Activated T-helper 17 cell treated with anti-CD3 and anti-CD28 coated beads, Interleukin-2, amount 50 U/mL, for 72 hours (primary cell): ENCODE measurements at regions not wholly inside any gene's neighbourhood (a gene's known extent, or its start where the extent isn't known, plus 50 kb on each side); places are given as distances from the start of the nearest gene placed in this dataset.

Source experiments
- ATAC-seq: fragments of 150-1000 bp; cut with Tn5 transposase; replicated peaks from 2 replicates; pipeline ENCODE4 v1.10.0; 2021; ENCODE audit warnings: mild to moderate bottlenecking, moderate library complexity
- H3K27ac Mint-ChIP-seq: one replicate; pipeline ENCODE4 v1.8.0; 2022; ENCODE audit warnings: mixed read lengths
- H3K27me3 Mint-ChIP-seq: one replicate; pipeline ENCODE4 v1.8.0; 2022; ENCODE audit warnings: mixed read lengths
- H3K36me3 Mint-ChIP-seq: one replicate; pipeline ENCODE4 v1.8.0; 2022; ENCODE audit warnings: low read depth, mild to moderate bottlenecking, mixed read lengths
- H3K4me1 Mint-ChIP-seq: one replicate; pipeline ENCODE4 v1.8.0; 2022; ENCODE audit warnings: mixed read lengths
- H3K4me3 Mint-ChIP-seq: one replicate; pipeline ENCODE4 v1.8.0; 2022; ENCODE audit warnings: mild to moderate bottlenecking, mixed read lengths
- H3K9me3 Mint-ChIP-seq: one replicate; pipeline ENCODE4 v1.8.0; 2022; ENCODE audit warnings: mixed read lengths

DNA sequence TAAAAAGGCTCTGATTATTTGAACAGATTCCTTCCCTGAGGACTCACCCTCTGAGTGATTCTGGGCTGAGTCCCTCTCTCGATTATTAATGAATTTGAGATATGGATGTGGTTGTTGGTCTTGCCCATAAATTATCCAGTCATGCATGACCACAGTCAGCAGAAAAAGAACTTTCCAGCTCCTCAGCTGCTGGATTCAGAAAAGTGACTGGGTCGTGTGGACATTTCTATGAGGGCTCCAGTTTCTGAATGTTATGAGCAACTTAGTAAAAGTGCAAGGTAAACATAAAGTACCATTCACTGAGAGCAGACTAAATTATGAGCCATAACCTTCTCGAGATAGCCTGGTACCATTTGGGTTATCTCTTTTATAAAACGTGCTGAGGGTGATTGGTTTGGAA is 100.1 kb upstream of the CLDN10 start:
- peaks cover 19% of the 10 kb centered on the region for H3K27me3 Mint-ChIP-seq
- H3K36me3 Mint-ChIP-seq: no peaks in the 10 kb centered on the region
- no peak overlapping the region for H3K4me3 Mint-ChIP-seq
- ATAC-seq: no peak
- no peak overlapping the region for H3K27ac Mint-ChIP-seq
- peaks cover 9% of the 10 kb centered on the region for H3K4me1 Mint-ChIP-seq
- no peaks in the 10 kb centered on the region for H3K9me3 Mint-ChIP-seq

DNA sequence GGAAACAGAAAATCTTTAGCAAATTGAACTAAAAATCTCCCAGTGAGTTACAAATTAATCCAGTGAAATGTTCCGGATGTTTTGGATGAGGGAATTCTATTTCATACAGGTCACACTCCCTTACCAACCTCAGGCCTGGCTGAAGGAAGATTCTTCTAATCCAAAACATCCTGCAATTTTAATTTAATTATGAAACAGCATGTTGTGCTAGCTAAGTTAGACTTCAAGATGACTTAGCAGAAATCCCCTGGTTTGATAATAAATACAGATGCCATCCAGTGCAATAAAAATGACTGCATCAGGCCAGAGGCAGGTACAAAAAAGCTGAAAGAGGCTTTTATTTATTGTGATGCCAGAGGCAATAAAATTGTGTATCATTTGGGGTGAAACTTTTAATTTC is 96.7 kb upstream of the CLDN10 start:
- Mint-ChIP-seq H3K4me3 (no peak overlapping the region), H3K27ac (no peak overlapping the region), H3K36me3 (no peaks in the 10 kb centered on the region), H3K27me3 (peaks cover 10% of the 10 kb centered on the region), H3K9me3 (peaks cover 7% of the 10 kb centered on the region), H3K4me1 (peaks cover 10% of the 10 kb centered on the region)
- no peak for ATAC-seq

DNA sequence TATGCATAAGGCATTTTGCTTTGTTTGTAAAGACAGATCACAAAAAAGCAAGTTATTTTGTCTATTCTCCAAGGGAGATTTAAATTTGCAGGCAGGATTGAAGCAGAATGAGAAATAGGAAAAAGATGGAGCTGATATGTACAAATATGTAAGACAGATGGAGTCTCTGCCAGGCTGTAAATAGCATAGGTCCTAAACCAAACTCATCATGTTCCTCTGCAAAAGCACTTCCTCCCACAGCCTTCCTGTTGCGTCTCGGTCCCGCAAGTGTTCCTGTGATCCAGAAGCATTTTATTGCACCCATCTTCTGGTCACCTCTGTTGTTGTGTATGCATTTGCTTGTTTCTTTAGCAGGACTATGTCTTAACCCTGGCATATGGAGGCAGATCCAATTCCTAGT is 95.7 kb upstream of the CLDN10 start:
- no peak for ATAC-seq
- peak overlapping the region; percentile 38 for H3K4me3 Mint-ChIP-seq
- no peak overlapping the region for H3K27ac Mint-ChIP-seq
- peaks cover 3% of the 10 kb centered on the region for H3K27me3 Mint-ChIP-seq
- H3K4me1 Mint-ChIP-seq: peaks cover 10% of the 10 kb centered on the region
- peaks cover 10% of the 10 kb centered on the region for H3K9me3 Mint-ChIP-seq
- H3K36me3 Mint-ChIP-seq: no peaks in the 10 kb centered on the region

DNA sequence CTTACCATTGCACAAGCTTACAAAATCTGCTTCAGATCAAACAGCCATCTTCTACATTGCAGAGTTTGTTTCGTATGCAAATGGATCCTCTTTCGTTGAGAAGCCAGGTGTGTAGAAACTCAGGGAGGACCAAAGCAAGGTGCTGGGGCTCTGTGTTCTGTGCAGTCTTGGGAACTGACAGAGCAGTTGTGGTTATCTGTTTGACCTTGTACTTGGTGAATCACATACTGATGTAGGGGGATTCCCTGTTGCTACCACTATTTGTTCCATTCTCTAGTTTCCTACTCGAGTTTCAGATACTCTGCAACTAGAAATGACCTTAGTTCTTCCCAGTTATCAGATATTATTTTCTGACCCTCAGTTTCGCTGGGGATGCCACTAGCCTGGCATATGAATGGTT is 95.2 kb upstream of the CLDN10 start:
- peaks cover 10% of the 10 kb centered on the region for H3K9me3 Mint-ChIP-seq
- H3K27me3 Mint-ChIP-seq: no peaks in the 10 kb centered on the region
- peak; percentile 96 for ATAC-seq
- H3K27ac Mint-ChIP-seq: no peak overlapping the region
- no peaks in the 10 kb centered on the region for H3K36me3 Mint-ChIP-seq
- H3K4me3 Mint-ChIP-seq: peak overlapping the region; percentile 38
- H3K4me1 Mint-ChIP-seq: peaks cover 10% of the 10 kb centered on the region

DNA sequence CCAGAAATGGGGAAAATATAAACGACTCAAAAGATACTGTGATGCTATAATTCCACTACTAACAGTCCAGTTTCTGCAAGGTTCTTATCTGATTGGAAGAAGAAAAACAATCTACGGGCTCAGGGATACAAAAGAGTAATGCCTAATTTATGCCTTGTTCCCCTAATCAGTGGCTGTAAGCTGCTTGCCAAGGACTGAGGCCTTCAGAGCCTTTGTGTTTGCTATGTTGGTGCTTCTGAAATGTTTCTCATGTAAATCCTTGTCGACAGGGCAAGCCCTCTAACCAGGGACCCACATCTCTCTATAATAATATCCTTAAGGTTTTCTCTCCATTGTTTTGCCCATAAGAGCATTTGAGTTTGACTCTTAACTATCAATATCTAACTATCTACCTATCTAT is 89.7 kb upstream of the CLDN10 start:
- Mint-ChIP-seq H3K36me3 (no peaks in the 10 kb centered on the region), H3K4me3 (no peak overlapping the region), H3K27ac (no peak overlapping the region), H3K9me3 (peaks cover 10% of the 10 kb centered on the region), H3K4me1 (no peaks in the 10 kb centered on the region), H3K27me3 (no peaks in the 10 kb centered on the region)
- ATAC-seq: no peak

DNA sequence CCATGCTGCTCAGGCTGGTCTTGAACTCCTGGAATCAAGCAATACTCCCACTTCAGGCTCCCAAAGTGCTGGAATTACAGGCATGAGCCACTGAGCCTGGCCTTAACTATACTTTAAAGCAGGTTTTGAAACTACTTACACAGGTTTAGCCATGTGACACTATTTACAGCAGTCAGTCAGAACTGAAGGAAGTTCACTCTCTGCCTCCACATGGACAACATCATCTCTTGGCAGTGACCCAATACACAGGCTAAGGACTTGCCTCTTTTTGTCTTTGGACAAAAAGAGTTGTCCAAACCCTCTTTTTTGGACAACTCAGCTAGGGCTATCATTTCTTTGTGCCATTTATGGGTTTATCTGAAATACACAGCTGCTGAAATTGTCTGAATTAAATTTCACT is 89.0 kb upstream of the CLDN10 start:
- Mint-ChIP-seq H3K9me3 (peaks cover 10% of the 10 kb centered on the region), H3K4me3 (no peak overlapping the region), H3K27me3 (no peaks in the 10 kb centered on the region), H3K27ac (no peak overlapping the region), H3K4me1 (no peaks in the 10 kb centered on the region), H3K36me3 (no peaks in the 10 kb centered on the region)
- no peak for ATAC-seq

DNA sequence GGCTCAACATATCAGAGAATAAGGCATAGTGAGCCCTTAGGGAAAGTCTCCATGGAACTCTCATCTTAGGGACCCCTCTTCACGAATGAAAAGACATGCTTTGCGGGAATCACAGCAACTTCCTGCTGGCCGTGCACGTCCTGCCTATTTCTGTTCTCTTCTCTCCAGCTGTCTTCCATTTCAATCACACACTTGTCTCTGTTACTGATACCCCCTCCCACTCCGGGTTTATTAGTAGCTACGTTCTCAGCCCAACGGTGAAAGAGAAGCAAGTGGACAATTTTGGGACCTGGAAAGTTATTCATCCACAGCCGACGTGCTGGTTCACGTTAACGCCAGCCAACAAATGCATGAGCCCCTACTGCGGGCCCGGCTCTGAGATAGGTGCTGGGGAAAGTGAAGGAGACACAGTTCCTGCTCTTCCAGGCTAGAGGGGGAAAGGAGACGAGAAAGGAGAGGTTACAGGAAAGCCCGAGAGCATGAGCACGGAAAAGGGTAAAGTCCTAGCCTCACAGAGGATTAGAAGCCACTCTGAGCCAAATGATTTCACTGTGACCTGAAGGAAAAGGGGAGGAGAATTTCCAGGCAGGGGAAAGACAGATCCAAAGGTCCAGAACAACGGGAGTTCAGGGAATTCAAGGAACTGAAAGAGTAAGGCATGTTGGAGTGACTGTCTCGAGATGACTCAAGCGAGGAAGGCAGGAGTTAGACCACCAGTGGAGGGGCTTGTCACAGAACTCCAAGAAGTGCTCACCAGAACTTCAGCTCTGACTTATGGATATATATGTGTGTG is 81.8 kb upstream of the CLDN10 start:
- H3K27ac Mint-ChIP-seq: no peak overlapping the region
- no peaks in the 10 kb centered on the region for H3K36me3 Mint-ChIP-seq
- no peaks in the 10 kb centered on the region for H3K9me3 Mint-ChIP-seq
- no peaks in the 10 kb centered on the region for H3K4me1 Mint-ChIP-seq
- ATAC-seq: no peak
- no peak overlapping the region for H3K4me3 Mint-ChIP-seq
- H3K27me3 Mint-ChIP-seq: peaks cover 7% of the 10 kb centered on the region

DNA sequence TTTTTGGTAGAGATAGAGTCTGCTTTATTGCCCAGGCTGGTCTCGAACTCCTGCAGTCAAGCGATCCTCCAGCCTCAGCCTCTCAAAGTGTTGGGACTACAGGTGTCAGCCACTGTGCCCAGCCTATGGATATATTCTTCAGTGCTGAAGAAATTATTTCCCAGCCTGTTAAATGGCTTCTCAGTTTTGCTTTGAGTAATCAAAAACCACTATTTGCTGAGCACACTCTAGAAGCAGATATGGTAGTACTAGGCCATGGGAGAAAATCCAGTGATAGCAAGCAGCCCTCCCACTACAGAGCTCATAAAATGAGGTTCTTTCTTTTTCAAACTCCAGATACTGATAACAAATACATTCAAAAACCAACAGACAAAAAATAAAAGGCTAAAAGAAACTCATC is 80.6 kb upstream of the CLDN10 start:
- no peaks in the 10 kb centered on the region for H3K9me3 Mint-ChIP-seq
- no peak overlapping the region for H3K27ac Mint-ChIP-seq
- H3K4me1 Mint-ChIP-seq: no peaks in the 10 kb centered on the region
- H3K4me3 Mint-ChIP-seq: no peak overlapping the region
- no peaks in the 10 kb centered on the region for H3K36me3 Mint-ChIP-seq
- no peak for ATAC-seq
- peaks cover 10% of the 10 kb centered on the region for H3K27me3 Mint-ChIP-seq

DNA sequence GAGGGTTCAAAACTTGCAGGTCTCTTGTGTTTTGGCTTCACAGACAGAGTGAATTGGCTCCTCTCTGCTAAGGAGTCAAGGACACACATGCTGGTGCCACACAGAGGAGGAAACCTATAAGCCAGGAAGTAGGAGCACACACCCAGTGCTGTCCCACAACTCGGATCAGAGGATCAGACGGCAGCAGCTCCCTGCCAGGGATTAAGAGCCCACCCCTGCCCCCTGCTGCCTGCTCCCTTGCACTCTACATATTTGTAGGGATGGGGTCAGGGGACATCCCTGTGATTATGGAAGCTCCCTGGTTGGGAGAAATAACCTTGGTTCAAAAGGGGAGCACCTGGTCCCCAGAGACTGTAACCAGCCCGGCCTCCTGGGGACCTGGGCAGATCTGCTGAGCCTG is 77.5 kb upstream of the CLDN10 start:
- Mint-ChIP-seq H3K27ac (no peak overlapping the region), H3K36me3 (no peaks in the 10 kb centered on the region), H3K4me3 (no peak overlapping the region), H3K27me3 (peaks cover 13% of the 10 kb centered on the region), H3K4me1 (peaks cover 4% of the 10 kb centered on the region), H3K9me3 (no peaks in the 10 kb centered on the region)
- ATAC-seq: no peak

DNA sequence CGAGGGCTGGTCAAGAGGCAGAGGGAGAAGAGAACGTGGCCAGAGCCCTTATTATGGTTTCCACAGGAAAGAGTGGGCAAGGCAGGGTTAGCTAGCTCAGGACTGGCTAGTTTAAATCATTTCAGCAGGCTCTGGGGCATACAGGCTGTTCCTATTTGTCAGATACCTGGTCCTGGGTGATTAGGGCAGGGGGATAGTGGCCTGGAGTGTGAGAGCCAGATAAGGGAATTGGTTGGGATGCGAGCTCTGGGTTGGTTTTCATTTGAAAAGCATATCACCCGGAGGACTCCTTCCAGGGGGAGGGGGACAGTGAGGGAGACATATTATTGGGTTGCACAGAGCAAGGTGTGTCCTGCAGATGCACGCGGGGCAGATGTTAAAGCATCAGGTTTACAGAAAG is 75.3 kb upstream of the CLDN10 start:
- Mint-ChIP-seq H3K27ac (no peak overlapping the region), H3K4me1 (peaks cover 6% of the 10 kb centered on the region), H3K27me3 (peaks cover 14% of the 10 kb centered on the region), H3K36me3 (no peaks in the 10 kb centered on the region), H3K9me3 (no peaks in the 10 kb centered on the region), H3K4me3 (no peak overlapping the region)
- no peak for ATAC-seq

DNA sequence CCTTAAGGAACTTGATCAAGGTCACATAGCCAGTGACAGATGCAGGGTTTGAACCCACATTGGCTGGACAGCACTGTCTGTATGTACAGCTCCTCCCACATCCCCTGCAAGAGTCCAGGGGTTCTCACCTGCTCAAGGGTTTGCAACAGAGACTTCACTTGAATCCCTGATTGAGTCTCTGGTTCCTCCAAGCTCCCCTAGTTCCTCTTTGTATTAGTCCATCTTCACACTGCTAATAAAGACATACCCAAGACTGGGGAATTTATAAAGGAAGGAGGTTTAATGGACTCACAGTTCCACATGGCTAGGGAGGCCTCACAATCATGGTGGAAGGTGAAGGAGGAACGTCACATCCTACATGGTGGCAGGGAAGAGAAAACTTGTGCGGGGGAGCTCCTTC is 72.8 kb upstream of the CLDN10 start:
- H3K9me3 Mint-ChIP-seq: no peaks in the 10 kb centered on the region
- H3K4me1 Mint-ChIP-seq: peaks cover 6% of the 10 kb centered on the region
- ATAC-seq: no peak
- peaks cover 9% of the 10 kb centered on the region for H3K27me3 Mint-ChIP-seq
- peak overlapping the region; percentile 10 for H3K27ac Mint-ChIP-seq
- H3K36me3 Mint-ChIP-seq: no peaks in the 10 kb centered on the region
- peak overlapping the region; percentile 23 for H3K4me3 Mint-ChIP-seq

DNA sequence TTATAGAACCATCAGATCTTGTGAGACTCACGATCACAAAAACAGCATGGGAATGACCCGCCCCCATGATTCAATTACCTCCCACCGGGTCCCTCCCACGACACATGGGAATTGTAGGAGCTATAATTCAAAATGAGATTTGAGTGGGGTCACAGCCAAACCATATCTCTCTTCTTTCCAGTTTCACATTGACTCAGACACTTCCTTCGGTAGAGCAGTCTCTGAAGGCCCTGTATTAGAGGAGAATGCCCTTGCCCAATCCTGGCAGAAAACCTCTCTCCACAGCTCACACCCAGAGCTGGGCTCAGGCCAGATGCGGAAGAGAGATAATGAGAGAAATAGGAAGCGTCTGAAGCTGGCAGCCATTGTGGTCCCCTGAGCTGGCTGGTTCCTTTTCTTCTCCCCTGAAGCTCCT is 72.4 kb upstream of the CLDN10 start:
- peak overlapping the region; percentile 10 for H3K27ac Mint-ChIP-seq
- H3K9me3 Mint-ChIP-seq: no peaks in the 10 kb centered on the region
- no peaks in the 10 kb centered on the region for H3K36me3 Mint-ChIP-seq
- peak overlapping the region; percentile 23 for H3K4me3 Mint-ChIP-seq
- ATAC-seq: peak; percentile 63
- H3K27me3 Mint-ChIP-seq: peaks cover 9% of the 10 kb centered on the region
- H3K4me1 Mint-ChIP-seq: peaks cover 6% of the 10 kb centered on the region

DNA sequence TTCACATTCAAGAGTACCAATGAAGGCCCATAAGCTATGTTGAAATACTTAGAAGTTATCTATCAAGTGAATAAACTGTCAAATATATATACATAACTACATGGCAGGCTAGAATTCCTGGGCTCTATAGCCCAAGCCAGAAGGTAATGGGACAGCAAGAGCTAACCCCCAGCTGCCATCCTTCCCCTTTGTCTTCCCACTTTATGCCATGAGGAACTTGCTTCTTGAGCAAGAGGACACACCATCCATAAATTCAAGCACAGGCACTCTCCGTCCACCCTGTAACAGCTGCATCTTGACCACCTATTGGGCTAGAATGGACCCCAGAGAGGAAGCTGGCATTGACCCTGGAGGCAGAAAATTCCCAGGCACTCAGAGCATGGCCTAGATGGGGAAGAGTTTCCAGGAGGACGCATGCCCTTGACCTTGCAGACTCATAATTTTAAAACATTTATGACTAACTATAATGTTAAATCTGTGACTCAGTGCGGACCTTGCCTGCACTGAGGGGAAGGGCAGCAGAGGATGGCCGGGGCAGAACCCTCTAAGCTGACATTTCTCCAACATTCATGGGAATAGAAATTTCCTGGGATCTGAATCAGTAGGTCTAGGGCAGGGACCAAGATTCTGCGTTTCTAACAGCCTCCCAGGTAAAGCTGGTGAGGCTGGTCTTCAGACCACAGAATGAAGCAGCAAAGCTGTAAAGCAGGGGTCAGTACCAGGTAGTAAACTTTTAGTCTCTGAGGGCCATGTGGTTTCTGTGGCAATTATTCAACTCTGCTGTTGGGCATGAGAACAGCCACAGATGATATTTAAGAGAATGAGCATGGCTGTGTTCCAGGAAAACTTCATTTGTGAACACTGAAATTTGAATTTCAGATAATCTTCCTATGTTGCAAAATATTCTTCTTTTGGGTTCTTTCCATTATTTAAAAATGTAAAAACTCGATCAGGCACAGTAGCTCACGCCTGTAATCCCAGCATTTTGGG is 71.4 kb upstream of the CLDN10 start:
- Mint-ChIP-seq H3K27ac (no peak overlapping the region), H3K9me3 (no peaks in the 10 kb centered on the region), H3K4me3 (no peak overlapping the region), H3K4me1 (peaks cover 6% of the 10 kb centered on the region), H3K27me3 (peaks cover 4% of the 10 kb centered on the region), H3K36me3 (no peaks in the 10 kb centered on the region)
- no peak for ATAC-seq

DNA sequence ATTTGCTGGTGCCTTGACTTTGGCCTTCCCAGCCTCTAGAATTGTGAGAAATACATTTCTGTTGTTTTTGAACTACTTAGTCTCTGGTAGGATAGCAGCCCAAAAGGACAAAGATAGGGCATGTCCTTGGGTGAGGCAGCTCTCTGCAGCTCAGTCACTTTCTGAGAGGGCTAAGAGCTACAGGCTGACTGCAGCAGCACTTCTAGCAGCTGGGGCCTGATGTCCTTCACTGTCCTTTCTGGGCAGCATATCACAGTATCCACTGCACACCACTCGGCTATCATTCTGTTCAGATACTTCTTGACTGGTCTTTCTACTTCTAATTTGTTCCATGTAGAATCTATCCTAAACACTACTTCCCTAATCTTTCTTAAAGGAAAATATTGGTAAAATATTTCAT is 68.5 kb upstream of the CLDN10 start:
- Mint-ChIP-seq H3K27me3 (peaks cover 4% of the 10 kb centered on the region), H3K4me3 (no peak overlapping the region), H3K27ac (no peak overlapping the region), H3K36me3 (no peaks in the 10 kb centered on the region), H3K9me3 (no peaks in the 10 kb centered on the region), H3K4me1 (peaks cover 6% of the 10 kb centered on the region)
- ATAC-seq: no peak

DNA sequence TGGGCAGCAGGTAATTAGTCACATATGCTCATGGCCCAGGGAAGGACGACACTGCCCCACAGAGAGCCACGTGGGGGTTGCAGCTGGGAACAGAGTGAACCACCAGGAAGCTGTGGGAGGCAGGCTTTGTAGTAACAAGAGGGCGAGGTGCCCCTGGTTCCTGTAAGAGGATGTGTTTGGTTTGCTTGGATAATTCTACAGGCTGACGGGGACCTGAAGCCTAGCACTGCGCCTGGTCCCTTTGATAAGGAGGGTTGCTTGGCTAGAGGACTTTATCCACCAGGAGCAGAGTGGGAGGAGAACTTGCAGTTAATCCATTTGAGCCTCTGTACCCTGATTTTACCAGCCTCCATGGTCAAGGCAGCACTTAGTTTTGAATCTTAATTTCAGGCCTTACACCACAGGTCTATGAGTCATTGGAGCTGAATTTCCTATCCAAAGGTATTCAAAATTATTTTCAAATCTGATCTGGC is 67.4 kb upstream of the CLDN10 start:
- peaks cover under 1% of the 10 kb centered on the region for H3K27me3 Mint-ChIP-seq
- no peaks in the 10 kb centered on the region for H3K9me3 Mint-ChIP-seq
- no peak overlapping the region for H3K4me3 Mint-ChIP-seq
- no peak overlapping the region for H3K27ac Mint-ChIP-seq
- peaks cover 2% of the 10 kb centered on the region for H3K4me1 Mint-ChIP-seq
- H3K36me3 Mint-ChIP-seq: no peaks in the 10 kb centered on the region
- ATAC-seq: peak; percentile 27
